AG09319 (cell line): ENCODE measurements at regions not wholly inside any gene's neighbourhood (a gene's known extent, or its start where the extent isn't known, plus 50 kb on each side); places are given as distances from the start of the nearest gene placed in this dataset.

Experiments
- DNase-seq: peaks from one replicate; pipeline ENCODE4 v3.0.0-alpha.2; 2010; ENCODE audit warnings: low read depth; ENCODE audit errors: extremely low read depth
- TF ChIP-seq, protein P1 (sequence below): IDR thresholded peaks from 2 replicates; pipeline ENCODE4 v1.5.1; 2011; ENCODE audit warnings: low read depth, mild to moderate bottlenecking, inconsistent platforms, low read length, moderate library complexity

DNA sequence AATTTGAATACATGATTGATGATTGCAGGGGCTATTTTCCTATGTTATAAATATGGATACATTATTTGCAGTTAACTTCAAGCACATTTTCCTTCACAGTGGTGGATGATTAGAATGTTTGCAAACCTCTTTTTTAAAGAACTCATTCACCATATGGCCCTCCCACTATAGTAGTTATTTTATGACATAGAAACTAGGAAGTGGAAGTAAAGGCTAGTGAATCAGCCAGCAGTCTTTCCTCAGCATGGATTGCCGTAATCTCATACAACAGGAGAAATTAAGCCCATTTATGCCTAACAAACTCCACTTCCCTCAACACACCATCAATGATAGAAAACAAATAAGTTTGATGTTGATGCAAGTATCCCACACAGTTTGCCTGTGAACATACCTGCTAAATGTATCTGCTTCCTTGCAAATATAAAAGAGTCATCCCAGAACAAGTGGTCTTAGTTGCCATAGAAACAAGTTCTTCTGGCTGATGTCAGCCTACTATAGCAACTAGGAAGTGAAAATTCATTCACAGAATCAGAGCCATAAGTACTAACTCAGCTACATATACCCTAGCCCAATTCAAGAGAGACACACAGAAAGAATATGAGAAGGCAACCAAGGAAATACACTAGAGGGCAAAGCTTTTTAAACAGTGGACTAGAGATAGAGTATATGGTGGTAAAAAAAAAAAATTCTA lies 100.9 kb upstream of the RADX start:
- DNase-seq, result no peak
- TF ChIP-seq, protein P1, sequence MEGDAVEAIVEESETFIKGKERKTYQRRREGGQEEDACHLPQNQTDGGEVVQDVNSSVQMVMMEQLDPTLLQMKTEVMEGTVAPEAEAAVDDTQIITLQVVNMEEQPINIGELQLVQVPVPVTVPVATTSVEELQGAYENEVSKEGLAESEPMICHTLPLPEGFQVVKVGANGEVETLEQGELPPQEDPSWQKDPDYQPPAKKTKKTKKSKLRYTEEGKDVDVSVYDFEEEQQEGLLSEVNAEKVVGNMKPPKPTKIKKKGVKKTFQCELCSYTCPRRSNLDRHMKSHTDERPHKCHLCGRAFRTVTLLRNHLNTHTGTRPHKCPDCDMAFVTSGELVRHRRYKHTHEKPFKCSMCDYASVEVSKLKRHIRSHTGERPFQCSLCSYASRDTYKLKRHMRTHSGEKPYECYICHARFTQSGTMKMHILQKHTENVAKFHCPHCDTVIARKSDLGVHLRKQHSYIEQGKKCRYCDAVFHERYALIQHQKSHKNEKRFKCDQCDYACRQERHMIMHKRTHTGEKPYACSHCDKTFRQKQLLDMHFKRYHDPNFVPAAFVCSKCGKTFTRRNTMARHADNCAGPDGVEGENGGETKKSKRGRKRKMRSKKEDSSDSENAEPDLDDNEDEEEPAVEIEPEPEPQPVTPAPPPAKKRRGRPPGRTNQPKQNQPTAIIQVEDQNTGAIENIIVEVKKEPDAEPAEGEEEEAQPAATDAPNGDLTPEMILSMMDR, result no peak
